ENCODE measurements at regions not wholly inside any gene's neighbourhood (a gene's known extent, or its start where the extent isn't known, plus 50 kb on each side); places are given as distances from the start of the nearest gene placed in this dataset.
"Not testable (repeated sequence)": the region's sequence is repeated elsewhere in the genome, so short reads cannot be mapped to it uniquely, and the experiment has no call there.

GRCh38 chr10:93127642-93128215 lies 54.0 kb downstream of the CYP26A1 start:
- H3K27ac ChIP-seq; intact Hi-C loops (cut with DNase I); H3K4me1 ChIP-seq; H3K9me3 ChIP-seq; ATAC-seq; H3K36me3 ChIP-seq; DNase-seq; H3K4me3 ChIP-seq; H3K27me3 ChIP-seq: not testable (repeated sequence)
- 97% methylated on average over 9 of the region's 9 CpGs for WGBS (ENCODE audit: insufficient coverage, low coverage, low lambda C conversion rate, missing lambda C conversion rate)

- Histone ChIP-seq H3K36me3 (no peaks in the 10 kb centered on the region), H3K4me3 (no peak overlapping the region), H3K27me3 (no peaks in the 10 kb centered on the region), H3K9me3 (peaks cover 0 to under 1% (median under 1%) of the 10 kb centered on the region in 4 donors), H3K27ac (no peak overlapping the region), H3K4me1 (no peaks in the 10 kb centered on the region)
- 61% methylated on average over 6 of the region's 6 CpGs for WGBS (ENCODE audit: insufficient coverage, low coverage, low lambda C conversion rate, missing lambda C conversion rate)
- no peak for TF ChIP-seq POLR2A (IDR thresholded peaks at IDR 0.05)
- TF ChIP-seq CTCF (IDR thresholded peaks at IDR 0.05): no peak
- ATAC-seq (no peak), DNase-seq (no peak)
- intact Hi-C loops (cut with DNase I): no loop called here
These were observed 58.3 kb downstream of the CYP26A1 start for GRCh38 chr10:93131986-93132385.

- Histone ChIP-seq H3K27ac (no peak overlapping the region), H3K9me3 (no peaks in the 10 kb centered on the region), H3K4me3 (no peak overlapping the region), H3K4me1 (no peaks in the 10 kb centered on the region), H3K36me3 (no peaks in the 10 kb centered on the region), H3K27me3 (no peaks in the 10 kb centered on the region)
- DNase-seq (no peak), ATAC-seq (no peak)
- TF ChIP-seq POLR2A (IDR thresholded peaks at IDR 0.05): no peak
- no peak for TF ChIP-seq CTCF (IDR thresholded peaks at IDR 0.05)
- intact Hi-C loops (cut with DNase I): no loop called here
- WGBS (ENCODE audit: insufficient coverage, low coverage, low lambda C conversion rate, missing lambda C conversion rate): 81% methylated on average over 10 of the region's 11 CpGs
These were observed 64.6 kb downstream of the CYP26A1 start for GRCh38 chr10:93138113-93138870.

GRCh38 chr10:93139059-93139655 lies 65.5 kb downstream of the CYP26A1 start:
- no peak overlapping the region for H3K4me3 ChIP-seq
- intact Hi-C loops (cut with DNase I): no loop called here
- H3K27me3 ChIP-seq: no peaks in the 10 kb centered on the region
- ATAC-seq (peak in 3 of 4 donors; percentile 12 to 31 (median 25)), DNase-seq (no peak)
- no peaks in the 10 kb centered on the region for H3K36me3 ChIP-seq
- no peak overlapping the region for H3K27ac ChIP-seq
- H3K4me1 ChIP-seq: no peaks in the 10 kb centered on the region
- no peaks in the 10 kb centered on the region for H3K9me3 ChIP-seq
- TF ChIP-seq CTCF (IDR thresholded peaks at IDR 0.05) (no peak), POLR2A (IDR thresholded peaks at IDR 0.05) (no peak)
- WGBS (ENCODE audit: insufficient coverage, low coverage, low lambda C conversion rate, missing lambda C conversion rate): 59% methylated on average over 5 of the region's 5 CpGs

GRCh38 chr10:93142534-93142933 lies 68.8 kb downstream of the CYP26A1 start:
- H3K9me3 ChIP-seq: no peaks in the 10 kb centered on the region
- H3K4me1 ChIP-seq: no peaks in the 10 kb centered on the region
- TF ChIP-seq CTCF (IDR thresholded peaks at IDR 0.05): no peak
- TF ChIP-seq POLR2A (IDR thresholded peaks at IDR 0.05): no peak
- H3K4me3 ChIP-seq: no peak overlapping the region
- H3K27ac ChIP-seq: no peak overlapping the region
- no peak for DNase-seq
- no peaks in the 10 kb centered on the region for H3K36me3 ChIP-seq
- intact Hi-C loops (cut with DNase I): no loop called here
- H3K27me3 ChIP-seq: no peaks in the 10 kb centered on the region
- ATAC-seq: no peak
- 71% methylated on average over 1 of the region's 3 CpGs for WGBS (ENCODE audit: insufficient coverage, low coverage, low lambda C conversion rate, missing lambda C conversion rate)
